B cell (primary cell): ENCODE measurements at regions not wholly inside any gene's neighbourhood (a gene's known extent, or its start where the extent isn't known, plus 50 kb on each side); places are given as distances from the start of the nearest gene placed in this dataset.

ENCODE experiments used
- EZH2 ChIP-seq: IDR thresholded peaks from 2 replicates; pipeline ENCODE4 v1.6.1; 2012; ENCODE audit warnings: borderline replicate concordance, low read depth, mild to moderate bottlenecking, moderate library complexity, low read length; ENCODE audit not compliant: insufficient read depth, poor library complexity, severe bottlenecking
- TF ChIP-seq, protein P1 (sequence below): fragments of 200-600 bp; IDR thresholded peaks from one replicate; pipeline ENCODE4 v1.8.0; 2022; ENCODE audit warnings: antibody characterized with exemption, mild to moderate bottlenecking

DNA sequence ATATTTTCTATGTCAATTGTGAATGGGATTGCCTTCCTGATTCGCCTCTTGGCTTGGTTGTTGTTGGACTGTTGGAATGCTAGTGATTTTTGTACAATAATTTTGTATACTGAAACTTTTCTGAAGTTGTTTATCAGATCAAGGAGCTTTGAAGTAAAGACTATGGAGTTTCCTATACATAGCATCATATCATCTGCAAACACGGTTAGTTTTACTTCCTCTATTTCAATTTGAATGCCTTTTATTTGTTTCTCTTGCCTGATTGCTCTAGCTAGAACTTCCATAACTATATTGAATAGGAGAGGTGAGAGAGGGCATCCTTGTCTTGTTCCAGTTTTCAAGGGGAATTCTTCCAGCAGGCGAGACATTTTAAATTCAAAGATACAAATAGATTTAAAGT, 226.5 kb downstream of the FBXO8 start:
- TF ChIP-seq, protein P1, sequence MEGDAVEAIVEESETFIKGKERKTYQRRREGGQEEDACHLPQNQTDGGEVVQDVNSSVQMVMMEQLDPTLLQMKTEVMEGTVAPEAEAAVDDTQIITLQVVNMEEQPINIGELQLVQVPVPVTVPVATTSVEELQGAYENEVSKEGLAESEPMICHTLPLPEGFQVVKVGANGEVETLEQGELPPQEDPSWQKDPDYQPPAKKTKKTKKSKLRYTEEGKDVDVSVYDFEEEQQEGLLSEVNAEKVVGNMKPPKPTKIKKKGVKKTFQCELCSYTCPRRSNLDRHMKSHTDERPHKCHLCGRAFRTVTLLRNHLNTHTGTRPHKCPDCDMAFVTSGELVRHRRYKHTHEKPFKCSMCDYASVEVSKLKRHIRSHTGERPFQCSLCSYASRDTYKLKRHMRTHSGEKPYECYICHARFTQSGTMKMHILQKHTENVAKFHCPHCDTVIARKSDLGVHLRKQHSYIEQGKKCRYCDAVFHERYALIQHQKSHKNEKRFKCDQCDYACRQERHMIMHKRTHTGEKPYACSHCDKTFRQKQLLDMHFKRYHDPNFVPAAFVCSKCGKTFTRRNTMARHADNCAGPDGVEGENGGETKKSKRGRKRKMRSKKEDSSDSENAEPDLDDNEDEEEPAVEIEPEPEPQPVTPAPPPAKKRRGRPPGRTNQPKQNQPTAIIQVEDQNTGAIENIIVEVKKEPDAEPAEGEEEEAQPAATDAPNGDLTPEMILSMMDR = no peak
- no peak for TF ChIP-seq EZH2
